ENCODE measurements at regions not wholly inside any gene's neighbourhood (a gene's known extent, or its start where the extent isn't known, plus 50 kb on each side); places are given as distances from the start of the nearest gene placed in this dataset.

GRCh38 chr19:29409076-29409862, 116.5 kb upstream of the VSTM2B start:
- TF ChIP-seq EZH2 (IDR thresholded peaks at IDR 0.05; ENCODE audit: insufficient read depth, poor library complexity, severe bottlenecking), result no peak
- TF ChIP-seq EZH2phosphoT487 (IDR thresholded peaks at IDR 0.05; ENCODE audit: insufficient read depth, low read depth), result no peak
